Peyer's patch (tissue), 4 donors: ENCODE measurements at regions not wholly inside any gene's neighbourhood (a gene's known extent, or its start where the extent isn't known, plus 50 kb on each side); places are given as distances from the start of the nearest gene placed in this dataset.
"Not testable (repeated sequence)": the region's sequence is repeated elsewhere in the genome, so short reads cannot be mapped to it uniquely, and the experiment has no call there.

Experiments used
- DNase-seq, 3 donors: peaks; one replicate each; pipeline ENCODE4 v3.0.0-alpha.2; 2017 to 2019
- H3K27ac ChIP-seq, 4 donors: fragments of 200-600 bp; sonication (generic); one replicate each; pipeline ENCODE4 v1.5.1; 2016 to 2019
- H3K27me3 ChIP-seq, 2 donors: fragments of 200-600 bp; sonication (generic); one replicate each; pipeline ENCODE4 v1.5.1; 2019
- H3K36me3 ChIP-seq, 3 donors: fragments of 200-600 bp; sonication (generic); one replicate each; pipeline ENCODE4 v1.5.1; 2016 to 2019
- H3K4me1 ChIP-seq, 4 donors: fragments of 200-600 bp; sonication (generic); one replicate each; pipeline ENCODE4 v1.5.1; 2016 to 2019
- H3K4me3 ChIP-seq, 4 donors: fragments of 200-600 bp; sonication (generic); 1 replicate in 3 of 4; 2 replicates in 1 of 4; pipeline ENCODE4 v1.5.1; 2016 to 2019; ENCODE audit warnings: mild to moderate bottlenecking in 1 of 4
- H3K9me3 ChIP-seq, 4 donors: fragments of 200-600 bp; sonication (generic); one replicate each; pipeline ENCODE4 v1.5.1; 2016 to 2019; ENCODE audit warnings: mild to moderate bottlenecking in 1 of 4
- POLR2A ChIP-seq, 2 donors: fragments of 450-650 bp; IDR thresholded peaks; one replicate each; pipeline ENCODE4 v1.5.1; 2017; ENCODE audit warnings: antibody characterized with exemption in 2 of 2, mild to moderate bottlenecking in 2 of 2, moderate library complexity in 2 of 2
- TF ChIP-seq, protein P1 (sequence below), 6 experiments: fragments of 450-650 bp in 4 of 6; fragments of 200-600 bp in 2 of 6; sonication (generic) in 1 of 6; IDR thresholded peaks; one replicate each; pipeline ENCODE4 v1.5.1; 2017 to 2019; ENCODE audit warnings: antibody characterized with exemption in 6 of 6, mild to moderate bottlenecking in 3 of 6, moderate library complexity in 1 of 6

DNA sequence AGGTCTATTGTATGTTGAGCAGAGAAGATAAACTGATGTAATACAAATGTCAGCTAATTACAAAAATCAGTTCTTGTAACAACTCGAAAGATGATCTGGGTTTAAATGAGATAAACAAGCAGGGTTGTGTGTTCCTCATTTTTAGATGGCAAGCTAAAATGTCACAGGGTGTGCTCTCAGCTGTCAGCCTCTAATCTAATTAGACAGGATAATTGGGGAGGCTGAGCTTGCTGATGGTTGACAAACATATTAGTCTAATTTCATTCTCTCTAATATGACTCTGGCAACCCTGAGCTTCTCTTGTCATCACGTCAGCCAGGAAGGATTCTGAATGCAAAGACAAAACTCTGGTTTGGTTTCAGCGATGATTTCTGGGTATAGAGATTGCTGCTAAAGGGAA lies 335.3 kb upstream of the KAZN start:
- no peak for TF ChIP-seq POLR2A (IDR thresholded peaks at IDR 0.05)
- TF ChIP-seq, protein P1, sequence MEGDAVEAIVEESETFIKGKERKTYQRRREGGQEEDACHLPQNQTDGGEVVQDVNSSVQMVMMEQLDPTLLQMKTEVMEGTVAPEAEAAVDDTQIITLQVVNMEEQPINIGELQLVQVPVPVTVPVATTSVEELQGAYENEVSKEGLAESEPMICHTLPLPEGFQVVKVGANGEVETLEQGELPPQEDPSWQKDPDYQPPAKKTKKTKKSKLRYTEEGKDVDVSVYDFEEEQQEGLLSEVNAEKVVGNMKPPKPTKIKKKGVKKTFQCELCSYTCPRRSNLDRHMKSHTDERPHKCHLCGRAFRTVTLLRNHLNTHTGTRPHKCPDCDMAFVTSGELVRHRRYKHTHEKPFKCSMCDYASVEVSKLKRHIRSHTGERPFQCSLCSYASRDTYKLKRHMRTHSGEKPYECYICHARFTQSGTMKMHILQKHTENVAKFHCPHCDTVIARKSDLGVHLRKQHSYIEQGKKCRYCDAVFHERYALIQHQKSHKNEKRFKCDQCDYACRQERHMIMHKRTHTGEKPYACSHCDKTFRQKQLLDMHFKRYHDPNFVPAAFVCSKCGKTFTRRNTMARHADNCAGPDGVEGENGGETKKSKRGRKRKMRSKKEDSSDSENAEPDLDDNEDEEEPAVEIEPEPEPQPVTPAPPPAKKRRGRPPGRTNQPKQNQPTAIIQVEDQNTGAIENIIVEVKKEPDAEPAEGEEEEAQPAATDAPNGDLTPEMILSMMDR (IDR thresholded peaks at IDR 0.05): no peak
- H3K36me3 ChIP-seq: no peaks in the 10 kb centered on the region
- no peak overlapping the region for H3K27ac ChIP-seq
- no peaks in the 10 kb centered on the region for H3K9me3 ChIP-seq
- H3K27me3 ChIP-seq: no peaks in the 10 kb centered on the region
- H3K4me3 ChIP-seq: no peak overlapping the region
- H3K4me1 ChIP-seq: no peaks in the 10 kb centered on the region
- DNase-seq: no peak

DNA sequence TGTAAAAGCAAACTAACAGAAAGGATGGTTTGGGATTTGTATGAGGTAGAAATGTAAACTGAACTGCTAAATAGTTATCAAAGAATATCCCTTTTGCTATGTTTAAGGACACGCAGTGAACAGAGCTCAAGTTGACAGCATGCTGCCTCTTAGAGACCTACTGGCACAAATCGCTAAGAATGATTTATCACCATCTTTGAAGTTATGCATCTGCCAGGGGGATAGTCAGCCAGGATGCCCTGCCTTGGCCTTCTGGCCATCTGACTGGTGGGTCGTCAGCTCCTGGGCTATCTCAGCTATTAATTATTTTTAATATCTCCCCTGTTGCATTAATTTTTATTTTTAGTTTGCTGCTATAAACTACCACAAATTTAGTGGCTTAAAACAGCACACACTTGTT lies 334.8 kb upstream of the KAZN start:
- no peaks in the 10 kb centered on the region for H3K36me3 ChIP-seq
- H3K4me3 ChIP-seq: no peak overlapping the region
- no peaks in the 10 kb centered on the region for H3K9me3 ChIP-seq
- H3K27me3 ChIP-seq: no peaks in the 10 kb centered on the region
- DNase-seq: no peak
- H3K4me1 ChIP-seq: no peaks in the 10 kb centered on the region
- no peak for TF ChIP-seq POLR2A (IDR thresholded peaks at IDR 0.05)
- TF ChIP-seq, protein P1 (IDR thresholded peaks at IDR 0.05): no peak
- H3K27ac ChIP-seq: no peak overlapping the region

DNA sequence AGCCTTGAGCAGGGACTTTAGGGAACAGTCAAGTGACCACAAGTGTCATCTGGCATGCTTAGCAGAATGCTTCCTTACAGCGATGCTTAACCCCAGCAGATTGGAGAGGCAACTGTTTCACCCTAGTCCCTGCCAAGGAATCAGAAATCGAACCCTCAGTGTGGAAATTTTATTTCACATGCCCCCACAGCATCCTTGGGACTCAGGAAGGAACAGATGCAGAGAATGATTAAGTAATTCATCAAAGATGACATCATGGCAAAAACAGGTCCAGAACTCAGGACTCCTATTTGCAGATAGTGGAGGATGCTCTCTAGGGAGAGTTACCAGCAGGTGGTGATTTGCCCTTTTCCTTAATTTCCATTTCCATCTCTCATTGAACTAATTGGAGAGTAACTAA lies 333.0 kb upstream of the KAZN start:
- H3K27me3 ChIP-seq: no peaks in the 10 kb centered on the region
- no peaks in the 10 kb centered on the region for H3K36me3 ChIP-seq
- no peaks in the 10 kb centered on the region for H3K9me3 ChIP-seq
- no peak overlapping the region for H3K27ac ChIP-seq
- DNase-seq: no peak
- H3K4me3 ChIP-seq: no peak overlapping the region
- H3K4me1 ChIP-seq: no peaks in the 10 kb centered on the region
- TF ChIP-seq, protein P1 (IDR thresholded peaks at IDR 0.05): no peak
- TF ChIP-seq POLR2A (IDR thresholded peaks at IDR 0.05): no peak

DNA sequence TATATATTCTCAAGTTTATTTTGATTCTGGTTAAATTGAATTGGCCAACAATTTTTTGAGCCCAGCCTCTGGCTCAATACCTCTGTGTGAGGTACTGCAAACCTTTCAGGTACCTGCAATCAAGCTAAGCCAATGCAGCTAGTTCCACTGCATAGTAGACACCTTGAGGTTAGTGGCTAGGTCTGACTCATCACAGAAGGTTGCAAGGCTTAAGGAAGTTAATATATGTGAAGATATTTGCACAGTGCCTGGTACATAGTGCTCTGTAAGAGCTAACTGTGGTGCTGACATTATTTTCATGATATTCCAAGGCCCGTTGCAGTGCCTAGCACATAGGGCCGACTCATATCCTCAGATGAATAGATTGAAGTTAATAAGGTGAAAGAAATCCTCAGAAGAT lies 330.5 kb upstream of the KAZN start:
- no peak overlapping the region for H3K27ac ChIP-seq
- no peaks in the 10 kb centered on the region for H3K27me3 ChIP-seq
- DNase-seq: no peak
- no peaks in the 10 kb centered on the region for H3K36me3 ChIP-seq
- H3K4me3 ChIP-seq: no peak overlapping the region
- no peaks in the 10 kb centered on the region for H3K9me3 ChIP-seq
- H3K4me1 ChIP-seq: no peaks in the 10 kb centered on the region
- no peak for TF ChIP-seq POLR2A (IDR thresholded peaks at IDR 0.05)
- TF ChIP-seq, protein P1 (IDR thresholded peaks at IDR 0.05): no peak

DNA sequence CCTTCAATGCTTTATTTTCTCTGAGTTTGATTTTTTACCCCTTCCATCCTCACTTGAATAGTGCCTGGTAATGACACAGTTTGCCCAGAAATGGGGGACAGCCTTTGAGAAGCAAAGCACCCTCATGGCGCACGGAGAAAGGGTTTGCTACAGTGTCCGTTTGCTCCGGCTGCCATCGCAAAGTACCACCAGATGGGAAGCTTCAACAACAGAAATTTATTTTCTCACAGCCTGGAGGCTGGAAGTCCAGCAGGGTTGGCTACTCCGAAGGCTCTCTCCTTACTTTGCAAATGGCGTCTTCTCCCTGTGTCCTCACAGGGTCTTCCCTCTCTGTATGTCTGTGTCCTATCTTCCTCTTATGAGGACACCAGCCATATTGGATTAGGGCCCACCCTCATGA lies 327.7 kb upstream of the KAZN start:
- no peaks in the 10 kb centered on the region for H3K36me3 ChIP-seq
- no peak for TF ChIP-seq POLR2A (IDR thresholded peaks at IDR 0.05)
- TF ChIP-seq, protein P1 (IDR thresholded peaks at IDR 0.05): no peak
- DNase-seq: no peak
- no peaks in the 10 kb centered on the region for H3K4me1 ChIP-seq
- H3K9me3 ChIP-seq: no peaks in the 10 kb centered on the region
- no peaks in the 10 kb centered on the region for H3K27me3 ChIP-seq
- H3K27ac ChIP-seq: no peak overlapping the region
- H3K4me3 ChIP-seq: no peak overlapping the region

DNA sequence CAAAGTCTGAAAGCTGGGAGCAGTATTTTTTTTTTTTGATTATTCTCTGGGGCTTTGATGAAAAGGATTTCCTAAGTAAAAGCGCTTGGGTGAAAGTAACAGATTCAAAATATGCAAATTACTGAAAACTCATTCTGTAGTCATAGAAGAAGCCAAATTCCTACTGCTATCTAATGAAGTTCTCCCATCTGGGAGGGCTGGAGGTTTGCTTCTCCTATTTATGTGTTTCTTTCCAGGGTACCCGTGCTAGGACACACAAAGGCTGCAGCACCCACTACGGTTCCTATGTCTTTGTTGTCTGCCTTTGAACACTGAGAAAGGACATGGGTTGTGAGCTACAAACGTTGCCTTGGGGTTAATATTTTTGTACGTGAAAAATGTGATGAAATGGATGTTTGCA lies 324.7 kb upstream of the KAZN start:
- DNase-seq: no peak
- TF ChIP-seq, protein P1 (IDR thresholded peaks at IDR 0.05): no peak
- no peak for TF ChIP-seq POLR2A (IDR thresholded peaks at IDR 0.05)
- Histone ChIP-seq H3K4me3 (no peak overlapping the region), H3K27me3 (no peaks in the 10 kb centered on the region), H3K36me3 (no peaks in the 10 kb centered on the region), H3K27ac (no peak overlapping the region), H3K4me1 (no peaks in the 10 kb centered on the region), H3K9me3 (no peaks in the 10 kb centered on the region)

DNA sequence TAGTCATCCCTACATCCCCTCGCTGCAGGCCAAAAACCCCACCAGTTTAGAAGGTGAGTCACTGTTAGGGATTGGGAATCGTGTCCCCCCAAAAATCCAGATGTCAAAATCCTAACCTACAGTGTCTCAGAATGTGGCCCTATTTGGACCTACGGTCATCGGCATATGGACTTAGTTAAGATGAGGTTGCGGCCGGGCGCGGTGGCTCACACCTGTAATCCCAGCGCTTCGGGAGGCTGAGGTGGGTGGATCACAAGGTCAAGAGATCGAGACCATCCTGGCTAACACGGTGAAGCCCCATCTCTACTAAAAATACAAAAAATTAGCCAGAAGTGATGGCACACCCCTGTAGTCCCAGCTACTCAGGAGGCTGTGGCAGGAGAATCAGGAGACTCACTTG lies 318.6 kb upstream of the KAZN start:
- H3K4me1 ChIP-seq, H3K9me3 ChIP-seq, H3K27me3 ChIP-seq, H3K4me3 ChIP-seq, H3K27ac ChIP-seq, DNase-seq, H3K36me3 ChIP-seq: not testable (repeated sequence)
